ENCODE measurements at regions not wholly inside any gene's neighbourhood (a gene's known extent, or its start where the extent isn't known, plus 50 kb on each side); places are given as distances from the start of the nearest gene placed in this dataset.

GRCh38 chr1:58201492-58202106 lies 344.9 kb downstream of the OMA1 start:
- ChIA-PET CTCF (no interaction called here), POLR2A (no interaction called here)
- TF ChIP-seq, protein P1, sequence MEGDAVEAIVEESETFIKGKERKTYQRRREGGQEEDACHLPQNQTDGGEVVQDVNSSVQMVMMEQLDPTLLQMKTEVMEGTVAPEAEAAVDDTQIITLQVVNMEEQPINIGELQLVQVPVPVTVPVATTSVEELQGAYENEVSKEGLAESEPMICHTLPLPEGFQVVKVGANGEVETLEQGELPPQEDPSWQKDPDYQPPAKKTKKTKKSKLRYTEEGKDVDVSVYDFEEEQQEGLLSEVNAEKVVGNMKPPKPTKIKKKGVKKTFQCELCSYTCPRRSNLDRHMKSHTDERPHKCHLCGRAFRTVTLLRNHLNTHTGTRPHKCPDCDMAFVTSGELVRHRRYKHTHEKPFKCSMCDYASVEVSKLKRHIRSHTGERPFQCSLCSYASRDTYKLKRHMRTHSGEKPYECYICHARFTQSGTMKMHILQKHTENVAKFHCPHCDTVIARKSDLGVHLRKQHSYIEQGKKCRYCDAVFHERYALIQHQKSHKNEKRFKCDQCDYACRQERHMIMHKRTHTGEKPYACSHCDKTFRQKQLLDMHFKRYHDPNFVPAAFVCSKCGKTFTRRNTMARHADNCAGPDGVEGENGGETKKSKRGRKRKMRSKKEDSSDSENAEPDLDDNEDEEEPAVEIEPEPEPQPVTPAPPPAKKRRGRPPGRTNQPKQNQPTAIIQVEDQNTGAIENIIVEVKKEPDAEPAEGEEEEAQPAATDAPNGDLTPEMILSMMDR (IDR thresholded peaks at IDR 0.05; ENCODE audit: control extremely low read depth, extremely low read depth, low read depth, missing control alignments) = no peak
- DNase-seq (ENCODE audit: extremely low spot score) = no peak

DNA sequence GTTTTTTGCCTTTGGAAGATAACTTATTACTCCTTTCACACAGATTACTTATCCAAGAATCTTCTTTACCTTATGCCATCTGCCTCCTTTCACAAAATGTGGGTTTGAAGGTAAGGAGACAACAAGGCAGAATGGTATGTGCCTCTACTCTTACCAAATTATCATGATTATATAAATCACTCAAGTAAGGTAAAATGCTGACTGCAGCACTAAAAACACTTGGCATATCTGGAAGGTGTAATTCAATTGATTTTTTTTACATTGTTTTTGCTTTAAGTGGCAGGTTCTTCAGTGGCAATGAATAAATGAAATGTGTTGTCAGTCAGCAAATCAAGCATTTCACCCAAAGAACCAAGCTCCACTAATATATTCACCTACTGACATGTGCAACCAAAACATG lies 346.1 kb downstream of the OMA1 start:
- TF ChIP-seq, protein P1 (IDR thresholded peaks at IDR 0.05; ENCODE audit: control extremely low read depth, extremely low read depth, low read depth, missing control alignments) = no peak
- CTCF ChIA-PET = no interaction called here
- POLR2A ChIA-PET = no interaction called here
- DNase-seq (ENCODE audit: extremely low spot score) = no peak

DNA sequence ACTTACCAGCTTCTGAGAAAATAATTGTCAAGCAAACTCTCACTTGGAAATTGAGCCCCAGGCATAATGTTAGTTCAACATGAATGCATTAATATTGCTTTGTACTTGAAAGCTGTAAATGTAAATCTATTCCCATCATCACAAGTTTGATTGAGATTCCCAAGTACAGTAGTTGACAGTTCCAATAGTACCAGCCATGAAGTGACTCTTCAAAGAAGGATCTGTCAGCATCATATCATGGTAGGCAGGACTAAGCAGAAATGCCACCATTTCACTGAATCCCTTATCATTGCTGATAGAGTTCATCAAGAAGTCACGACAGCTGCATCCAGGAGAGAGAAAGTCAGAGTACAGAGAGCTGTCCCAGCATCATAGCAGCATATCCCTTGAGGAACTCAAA lies 348.7 kb downstream of the OMA1 start:
- ChIA-PET CTCF (interaction anchor here (0.8 kb wide), 1 partner anchor 13 kb away, joined by 3 read pairs; no protein-coding TSS in a partner anchor), POLR2A (interaction anchor here (1.1 kb wide), 1 partner anchor 8 kb away, joined by 4 read pairs; no protein-coding TSS in a partner anchor)
- DNase-seq (ENCODE audit: extremely low spot score) = no peak
- TF ChIP-seq, protein P1 (IDR thresholded peaks at IDR 0.05; ENCODE audit: control extremely low read depth, extremely low read depth, low read depth, missing control alignments) = no peak

DNA sequence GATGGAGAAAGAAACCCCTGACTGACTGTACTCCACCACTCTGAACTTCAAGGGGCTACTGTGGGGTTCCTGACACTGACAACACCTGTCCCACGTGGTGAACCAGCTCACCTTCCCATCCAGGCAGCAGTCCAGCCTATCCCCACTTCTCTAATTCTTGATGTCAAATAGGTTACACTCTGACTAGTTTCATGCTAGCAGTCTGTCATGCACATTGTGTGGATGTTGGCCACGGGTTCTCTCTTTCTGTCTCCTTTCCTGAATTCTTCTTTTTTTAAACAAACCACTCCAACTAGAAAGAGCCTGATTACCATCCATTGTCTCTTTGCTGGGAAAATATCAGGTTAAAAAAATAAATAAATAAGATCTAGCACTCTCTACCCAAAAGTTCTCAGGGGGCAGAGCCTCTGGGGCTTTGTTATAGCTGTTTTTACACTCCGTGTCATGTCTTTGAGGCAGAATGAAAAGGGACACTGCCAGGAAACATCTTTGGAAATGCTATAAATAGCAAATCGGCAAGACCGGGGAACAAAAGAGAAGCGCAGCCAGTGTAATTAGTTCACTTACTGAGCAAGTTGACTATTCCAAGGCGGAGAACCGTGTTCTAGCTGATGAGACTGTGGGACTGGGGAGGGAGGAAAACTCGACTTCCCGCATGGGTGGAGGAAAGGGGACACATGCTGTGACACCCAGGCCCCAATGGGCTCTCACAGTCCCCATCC lies 356.1 kb downstream of the OMA1 start:
- TF ChIP-seq, protein P1 (IDR thresholded peaks at IDR 0.05; ENCODE audit: control extremely low read depth, extremely low read depth, low read depth, missing control alignments) = no peak
- POLR2A ChIA-PET = no interaction called here
- no peak for DNase-seq (ENCODE audit: extremely low spot score)
- CTCF ChIA-PET = interaction anchor here (2.0 kb wide), 1 partner anchor 12 kb away, joined by 5 read pairs; no protein-coding TSS in a partner anchor

DNA sequence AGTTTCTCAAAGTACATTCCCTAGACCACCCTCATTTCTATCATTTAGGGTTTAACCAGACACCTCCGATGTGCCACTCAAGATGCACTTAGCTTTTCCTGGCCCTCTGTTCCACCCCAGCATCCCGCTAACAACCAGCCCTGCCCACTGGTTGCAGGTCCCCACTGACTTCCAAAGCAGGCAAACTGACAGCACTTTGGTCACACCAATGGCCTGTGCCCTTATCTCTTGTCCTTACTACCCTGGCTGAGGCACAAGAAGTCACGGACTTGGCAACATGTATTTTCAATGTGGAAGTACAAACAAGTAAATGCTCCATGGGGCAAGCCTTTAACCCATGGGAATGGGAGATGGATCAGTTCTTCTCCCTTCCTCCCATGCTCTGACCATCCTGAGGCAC lies 357.1 kb downstream of the OMA1 start:
- no peak for DNase-seq (ENCODE audit: extremely low spot score)
- ChIA-PET CTCF (interaction anchor here (1.3 to 2.0 kb wide), 2 partner anchors 9 to 11 kb away, joined by 3 to 5 read pairs; no protein-coding TSS in a partner anchor), POLR2A (no interaction called here)
- TF ChIP-seq, protein P1 (IDR thresholded peaks at IDR 0.05; ENCODE audit: control extremely low read depth, extremely low read depth, low read depth, missing control alignments) = no peak

- ChIA-PET CTCF (no interaction called here), POLR2A (no interaction called here)
- no peak for DNase-seq (ENCODE audit: extremely low spot score)
- TF ChIP-seq, protein P1 (IDR thresholded peaks at IDR 0.05; ENCODE audit: control extremely low read depth, extremely low read depth, low read depth, missing control alignments) = no peak
Measured at GRCh38 chr1:58183286-58183685, 363.2 kb downstream of the OMA1 start.

Data from GM10248 (cell line).